Spleen (tissue), 11 donors: ENCODE measurements at regions not wholly inside any gene's neighbourhood (a gene's known extent, or its start where the extent isn't known, plus 50 kb on each side); places are given as distances from the start of the nearest gene placed in this dataset.
"Not testable (repeated sequence)": the region's sequence is repeated elsewhere in the genome, so short reads cannot be mapped to it uniquely, and the experiment has no call there.

ENCODE experiments used
- DNase-seq: peaks from one replicate; pipeline ENCODE4 v3.0.0-alpha.2; 2020
- H3K27ac ChIP-seq, 8 donors: fragments of 200-600 bp; sonication (generic) in 7 of 8; 1 replicate in 4 of 8; 2 replicates in 4 of 8; pipeline versions ENCODE4 v1.5.0 to v1.8.0; 2016 to 2021; ENCODE audit warnings: inconsistent platforms in 4 of 8, mild to moderate bottlenecking in 4 of 8, moderate library complexity in 1 of 8
- H3K27me3 ChIP-seq, 7 donors: fragments of 200-600 bp; sonication (generic) in 6 of 7; replicated peaks in 1 of 7; 1 replicate in 4 of 7; 2 replicates in 3 of 7; pipeline versions ENCODE4 v1.5.0 to v1.8.0; 2016 to 2021; ENCODE audit warnings: inconsistent platforms in 3 of 7, mild to moderate bottlenecking in 1 of 7
- H3K36me3 ChIP-seq, 6 donors: fragments of 200-600 bp; sonication (generic) in 5 of 6; 1 replicate in 4 of 6; 2 replicates in 2 of 6; pipeline versions ENCODE4 v1.5.0 to v1.8.0; 2016 to 2021; ENCODE audit warnings: inconsistent platforms in 2 of 6
- H3K4me1 ChIP-seq, 6 donors: fragments of 200-600 bp; sonication (generic) in 5 of 6; 1 replicate in 3 of 6; 2 replicates in 3 of 6; pipeline versions ENCODE4 v1.5.0 to v1.8.0; 2016 to 2021; ENCODE audit warnings: inconsistent platforms in 3 of 6
- H3K4me3 ChIP-seq, 8 donors: fragments of 200-600 bp; sonication (generic) in 7 of 8; 1 replicate in 4 of 8; 2 replicates in 4 of 8; pipeline versions ENCODE4 v1.5.0 to v1.8.0; 2016 to 2021; ENCODE audit warnings: inconsistent platforms in 4 of 8, mild to moderate bottlenecking in 4 of 8, moderate library complexity in 2 of 8
- H3K9me3 ChIP-seq, 8 donors: fragments of 200-600 bp; sonication (generic) in 7 of 8; 1 replicate in 4 of 8; 2 replicates in 4 of 8; pipeline versions ENCODE4 v1.5.0 to v1.8.0; 2016 to 2021; ENCODE audit warnings: inconsistent platforms in 4 of 8
- CTCF ChIP-seq, 11 experiments: fragments of 200-600 bp in 7 of 11; fragments of 450-650 bp in 4 of 11; sonication (generic) in 4 of 11; IDR thresholded peaks in 8 of 11; conservative IDR thresholded peaks in 3 of 11; 1 replicate in 7 of 11; 2 replicates in 4 of 11; pipeline versions ENCODE4 v1.4.0 to v1.8.0; 2016 to 2021; ENCODE audit warnings: antibody characterized with exemption in 11 of 11, inconsistent platforms in 4 of 11, mild to moderate bottlenecking in 1 of 11
- POLR2A ChIP-seq, 3 donors: fragments of 450-650 bp; IDR thresholded peaks; one replicate each; pipeline ENCODE4 v1.5.1; 2017; ENCODE audit warnings: antibody characterized with exemption in 3 of 3, mild to moderate bottlenecking in 1 of 3
- POLR2AphosphoS5 ChIP-seq, 3 donors: sonication (generic); formaldehyde crosslinking; IDR thresholded peaks; one replicate each; pipeline ENCODE4 v1.5.1; 2017; ENCODE audit warnings: antibody characterized with exemption in 3 of 3
- WGBS, 5 donors: extraction: QIAGEN DNeasy Blood & Tissue Kit in 3 of 5; methylation state at CpG; one replicate each; pipeline versions ENCODE4 v1.1.5 to v1.1.7; 2013 to 2018; 5-methylcytosine and 5-hydroxymethylcytosine counted together
- intact Hi-C: fragments of 100-400 bp; cut with DNase I; formaldehyde crosslinking; loops from one replicate; pipeline ENCODE4 v1.15.0; 2023; ENCODE audit warnings: low total_unique reads
- donor health status: healthy with polysubstance abuse.
- donor health status: DM: no; HTN: no; CAD: no; lungs with moderate emphysema.
- donor health status: DM: no; HTN: no; CAD: no.
- donor health status: Bipolar disorder and iron deficiency.
- donor health status: healthy.
- donor health status: DM: no; HTN: no; CAD: no.
- donor health status: DM: yes; HTN: yes; CAD: no.

GRCh38 chr3:187507266-187507665 is 139.1 kb downstream of the RTP4 start:
- H3K9me3 ChIP-seq: peaks cover 0 to 10% (median 5%) of the 10 kb centered on the region in 8 donors
- no peaks in the 10 kb centered on the region for H3K36me3 ChIP-seq
- no peak overlapping the region for H3K4me3 ChIP-seq
- no peaks in the 10 kb centered on the region for H3K4me1 ChIP-seq
- intact Hi-C loops: no loop called here
- peaks cover 0 to 15% (median 0%) of the 10 kb centered on the region in 7 donors for H3K27me3 ChIP-seq
- TF ChIP-seq CTCF (IDR thresholded peaks at IDR 0.05 in 8 of 11, conservative IDR thresholded peaks at IDR 0.05 in 3 of 11) (no peak), POLR2AphosphoS5 (IDR thresholded peaks at IDR 0.05) (no peak), POLR2A (IDR thresholded peaks at IDR 0.05) (no peak)
- 63 to 79% (median 76%) methylated on average over 1 of the region's 1 CpG for WGBS, 5 donors
- DNase-seq: no peak
- H3K27ac ChIP-seq: no peak overlapping the region

GRCh38 chr3:187504435-187504834 is 136.2 kb downstream of the RTP4 start:
- TF ChIP-seq CTCF (IDR thresholded peaks at IDR 0.05 in 8 of 11, conservative IDR thresholded peaks at IDR 0.05 in 3 of 11) (no peak), POLR2A (IDR thresholded peaks at IDR 0.05) (no peak), POLR2AphosphoS5 (IDR thresholded peaks at IDR 0.05) (no peak)
- H3K9me3 ChIP-seq: no peaks in the 10 kb centered on the region
- no peaks in the 10 kb centered on the region for H3K4me1 ChIP-seq
- no peak overlapping the region for H3K27ac ChIP-seq
- WGBS, 5 donors: 62 to 85% (median 80%) methylated on average over 3 of the region's 3 CpGs
- H3K27me3 ChIP-seq: peaks cover 0 to 16% (median 0%) of the 10 kb centered on the region in 7 donors
- DNase-seq: no peak
- no peak overlapping the region for H3K4me3 ChIP-seq
- intact Hi-C loops: no loop called here
- H3K36me3 ChIP-seq: no peaks in the 10 kb centered on the region

- H3K27ac ChIP-seq: no peak overlapping the region
- DNase-seq: no peak
- H3K36me3 ChIP-seq: no peaks in the 10 kb centered on the region
- H3K4me1 ChIP-seq: no peaks in the 10 kb centered on the region
- H3K9me3 ChIP-seq: peaks cover 0 to 16% (median 2%) of the 10 kb centered on the region in 8 donors
- 81 to 98% (median 91%) methylated on average over 3 of the region's 3 CpGs for WGBS, 5 donors
- no peak for TF ChIP-seq CTCF (IDR thresholded peaks at IDR 0.05 in 8 of 11, conservative IDR thresholded peaks at IDR 0.05 in 3 of 11)
- no peak for TF ChIP-seq POLR2AphosphoS5 (IDR thresholded peaks at IDR 0.05)
- TF ChIP-seq POLR2A (IDR thresholded peaks at IDR 0.05): no peak
- intact Hi-C loops: no loop called here
- peaks cover 0 to 15% (median 0%) of the 10 kb centered on the region in 7 donors for H3K27me3 ChIP-seq
- no peak overlapping the region for H3K4me3 ChIP-seq
These were observed 130.1 kb downstream of the RTP4 start for GRCh38 chr3:187498211-187498724.

GRCh38 chr3:187497052-187497451 is 128.9 kb downstream of the RTP4 start:
- intact Hi-C loops: no loop called here
- Histone ChIP-seq H3K27me3 (peaks cover 0 to 15% (median 0%) of the 10 kb centered on the region in 7 donors), H3K4me1 (no peaks in the 10 kb centered on the region), H3K4me3 (no peak overlapping the region), H3K9me3 (peaks cover 0 to 28% (median 10%) of the 10 kb centered on the region in 8 donors), H3K36me3 (no peaks in the 10 kb centered on the region), H3K27ac (no peak overlapping the region)
- 78 to 90% (median 83%) methylated on average over 1 of the region's 1 CpG for WGBS, 5 donors
- DNase-seq: no peak
- TF ChIP-seq POLR2A (IDR thresholded peaks at IDR 0.05): no peak
- no peak for TF ChIP-seq CTCF (IDR thresholded peaks at IDR 0.05 in 8 of 11, conservative IDR thresholded peaks at IDR 0.05 in 3 of 11)
- TF ChIP-seq POLR2AphosphoS5 (IDR thresholded peaks at IDR 0.05): no peak

GRCh38 chr3:187494056-187494455 is 125.9 kb downstream of the RTP4 start:
- WGBS, 5 donors: 83 to 93% (median 92%) methylated on average over 3 of the region's 3 CpGs
- intact Hi-C loops, H3K36me3 ChIP-seq, H3K4me3 ChIP-seq, H3K27ac ChIP-seq, H3K4me1 ChIP-seq, DNase-seq, H3K27me3 ChIP-seq: not testable (repeated sequence)
- peaks cover 0 to 29% (median 10%) of the 10 kb centered on the region in 8 donors for H3K9me3 ChIP-seq
